GM12891 (cell line): ENCODE measurements at regions not wholly inside any gene's neighbourhood (a gene's known extent, or its start where the extent isn't known, plus 50 kb on each side); places are given as distances from the start of the nearest gene placed in this dataset.

Experiments used
- POLR2A ChIP-seq: IDR thresholded peaks from 2 replicates; pipeline ENCODE4 v1.6.1; 2011; ENCODE audit warnings: low read depth, low read length, control low read depth
- POLR2AphosphoS5 ChIP-seq: IDR thresholded peaks from 2 replicates; pipeline ENCODE4 v1.6.1; 2011; ENCODE audit warnings: low read depth, low read length, control low read depth
- SPI1 ChIP-seq: IDR thresholded peaks from 2 replicates; pipeline ENCODE4 v1.6.1; 2011; ENCODE audit warnings: low read depth, low read length, control low read depth
- TAF1 ChIP-seq: IDR thresholded peaks from 2 replicates; pipeline ENCODE4 v1.6.1; 2011; ENCODE audit warnings: low read depth, low read length, control low read depth

- TF ChIP-seq POLR2AphosphoS5 = no peak
- no peak for TF ChIP-seq TAF1
- no peak for TF ChIP-seq SPI1
- TF ChIP-seq POLR2A = no peak
Observed at GRCh38 chr10:8297959-8298358, 243.5 kb downstream of the GATA3 start.
